Stimulated activated CD8-positive, alpha-beta memory T cell treated with anti-CD3 and anti-CD28 coated beads, Interleukin-12 subunit alpha, Interleukin-12 subunit beta, amount 100 ng/mL, for 24 hours (primary cell): ENCODE measurements at regions not wholly inside any gene's neighbourhood (a gene's known extent, or its start where the extent isn't known, plus 50 kb on each side); places are given as distances from the start of the nearest gene placed in this dataset.
"Not testable (repeated sequence)": the region's sequence is repeated elsewhere in the genome, so short reads cannot be mapped to it uniquely, and the experiment has no call there.

Experiments
- DNase-seq: peaks from one replicate; pipeline ENCODE4 v3.0.0-alpha.2; 2020; ENCODE audit errors: extremely low read depth

- DNase-seq, result no peak
Observed at GRCh38 chr7:113230691-113231090, 112.3 kb upstream of the SMIM30 start.

DNA sequence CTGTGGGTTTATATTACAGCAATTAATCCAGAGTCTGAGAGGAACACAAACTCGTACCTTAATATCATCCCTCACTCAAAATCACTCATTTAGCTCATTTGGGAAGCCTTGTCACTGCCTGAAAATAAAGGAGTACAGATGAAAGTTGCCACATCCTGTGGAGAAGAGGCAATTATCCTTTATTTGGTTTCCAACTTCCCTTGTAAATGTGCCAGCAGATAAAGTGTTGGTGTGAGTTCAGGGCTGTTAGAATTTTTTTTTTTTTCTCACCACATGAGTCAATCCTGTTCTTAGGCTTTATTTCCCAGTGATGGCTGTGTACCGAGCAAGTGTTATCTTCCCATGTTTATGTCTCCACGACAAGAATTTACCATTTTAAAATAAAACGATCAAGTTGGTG is 99.0 kb upstream of the SMIM30 start:
- DNase-seq, result no peak

GRCh38 chr7:113216038-113216437 is 97.7 kb upstream of the SMIM30 start:
- DNase-seq, result no peak

GRCh38 chr7:113209449-113210203 is 91.3 kb upstream of the SMIM30 start:
- DNase-seq, result no peak

- DNase-seq, result no peak
Observed at GRCh38 chr7:113207931-113208330, 89.6 kb upstream of the SMIM30 start.

DNA sequence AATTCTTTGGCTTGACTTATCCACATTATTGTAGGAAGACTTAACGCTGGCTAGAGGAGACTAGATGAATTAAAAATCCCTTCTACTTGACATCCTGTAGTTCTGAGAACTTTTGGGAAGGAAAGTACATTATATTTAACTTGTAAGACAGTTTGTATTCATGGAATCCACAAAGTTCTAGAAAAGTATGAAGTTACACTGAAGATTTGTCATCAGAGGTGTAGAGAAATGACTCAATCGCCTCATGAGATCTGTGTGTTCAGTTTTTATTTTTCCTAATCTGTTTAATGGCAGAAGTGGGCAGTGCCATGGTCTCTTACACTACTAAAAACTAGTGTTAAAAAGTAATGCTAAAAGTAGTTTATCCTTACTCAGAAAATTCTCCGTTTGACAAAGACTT is 89.1 kb upstream of the SMIM30 start:
- no peak for DNase-seq

- no peak for DNase-seq
Observed at GRCh38 chr7:113204415-113204814, 86.1 kb upstream of the SMIM30 start.

DNA sequence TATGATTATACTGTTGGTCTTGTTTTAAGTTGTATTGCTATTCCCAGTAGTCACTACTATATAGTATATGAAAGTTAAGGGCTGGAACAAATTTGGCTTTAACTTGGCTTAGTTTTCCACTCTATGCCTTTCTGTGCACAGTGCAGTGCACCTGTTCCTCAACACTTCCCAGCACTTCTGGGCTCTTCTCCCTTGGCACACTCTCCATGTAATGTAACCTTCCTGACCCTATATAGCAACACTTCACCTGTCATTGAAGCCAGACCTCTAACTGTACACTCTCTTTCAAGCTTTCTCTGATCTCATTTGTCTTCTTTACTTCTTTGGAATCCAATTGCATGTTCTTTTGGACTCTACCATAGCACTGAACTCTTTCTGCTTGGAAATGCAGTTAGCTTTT is 83.9 kb upstream of the SMIM30 start:
- DNase-seq, result no peak

- DNase-seq, result no peak
Observed at GRCh38 chr7:113200281-113200680, 81.9 kb upstream of the SMIM30 start.

- DNase-seq, result no peak
Observed at GRCh38 chr7:113199841-113200240, 81.5 kb upstream of the SMIM30 start.

DNA sequence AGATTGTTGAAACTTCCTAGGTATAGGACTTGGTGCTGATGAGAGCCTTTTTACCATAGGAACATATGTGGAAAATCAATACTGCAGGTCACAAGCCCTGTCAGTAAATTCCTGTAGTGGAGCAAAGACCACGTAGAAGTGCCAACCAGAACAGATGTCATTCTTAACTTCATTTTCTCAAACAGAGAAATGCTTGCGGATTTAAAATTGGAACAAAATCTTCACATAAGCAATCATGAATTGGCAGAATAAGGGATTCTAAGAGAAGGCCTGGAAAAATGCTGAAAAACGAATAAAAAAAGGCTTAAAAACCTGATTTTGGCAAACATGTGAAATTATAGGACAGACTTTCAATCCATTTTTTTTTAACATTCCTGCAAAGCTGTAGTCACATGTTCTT is 80.8 kb upstream of the SMIM30 start:
- no peak for DNase-seq

- no peak for DNase-seq
Observed at GRCh38 chr7:113198226-113198625, 79.9 kb upstream of the SMIM30 start.

DNA sequence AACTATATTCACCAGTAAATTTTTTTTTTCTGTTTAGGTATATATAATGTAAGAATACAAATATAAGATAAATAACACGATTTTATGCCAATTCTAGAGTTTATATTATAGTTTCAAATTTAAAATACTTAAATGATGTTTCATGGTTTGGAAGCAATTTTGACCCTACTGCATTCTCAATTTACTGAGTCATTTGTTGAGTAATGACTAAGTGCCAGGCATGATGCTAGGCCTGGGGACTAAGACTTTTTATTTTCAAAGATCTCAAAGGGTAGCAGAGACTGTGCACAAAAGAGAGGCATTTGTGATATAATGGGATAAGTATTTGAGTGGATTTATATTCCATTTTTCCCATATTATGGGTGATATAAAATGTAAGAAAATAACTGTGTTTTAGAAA is 78.9 kb upstream of the SMIM30 start:
- DNase-seq, result no peak

- no peak for DNase-seq
Observed at GRCh38 chr7:113188396-113188795, 70.0 kb upstream of the SMIM30 start.

GRCh38 chr7:113179313-113179712 is 61.0 kb upstream of the SMIM30 start:
- DNase-seq, result no peak

- DNase-seq, result no peak
Observed at GRCh38 chr7:113176836-113177235, 58.5 kb upstream of the SMIM30 start.

DNA sequence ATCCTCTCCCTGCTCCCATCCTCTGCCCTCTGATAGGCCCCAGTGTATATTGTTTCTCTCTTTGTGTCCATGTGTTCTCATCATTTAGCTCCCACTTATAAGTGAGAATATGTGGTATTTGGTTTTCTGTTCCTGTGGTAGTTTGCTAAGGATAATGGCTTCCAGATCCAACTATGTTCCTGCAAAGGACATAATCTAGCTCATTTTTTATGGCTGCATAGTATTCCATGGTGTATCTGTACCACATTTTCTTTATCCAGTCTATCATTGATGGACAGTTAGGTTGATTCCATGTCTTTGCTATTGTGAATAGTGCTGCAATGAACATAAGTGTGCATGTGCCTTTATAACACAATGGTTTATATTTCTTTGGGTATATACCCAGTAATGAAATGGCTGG is 57.8 kb upstream of the SMIM30 start:
- not testable (repeated sequence) for DNase-seq

DNA sequence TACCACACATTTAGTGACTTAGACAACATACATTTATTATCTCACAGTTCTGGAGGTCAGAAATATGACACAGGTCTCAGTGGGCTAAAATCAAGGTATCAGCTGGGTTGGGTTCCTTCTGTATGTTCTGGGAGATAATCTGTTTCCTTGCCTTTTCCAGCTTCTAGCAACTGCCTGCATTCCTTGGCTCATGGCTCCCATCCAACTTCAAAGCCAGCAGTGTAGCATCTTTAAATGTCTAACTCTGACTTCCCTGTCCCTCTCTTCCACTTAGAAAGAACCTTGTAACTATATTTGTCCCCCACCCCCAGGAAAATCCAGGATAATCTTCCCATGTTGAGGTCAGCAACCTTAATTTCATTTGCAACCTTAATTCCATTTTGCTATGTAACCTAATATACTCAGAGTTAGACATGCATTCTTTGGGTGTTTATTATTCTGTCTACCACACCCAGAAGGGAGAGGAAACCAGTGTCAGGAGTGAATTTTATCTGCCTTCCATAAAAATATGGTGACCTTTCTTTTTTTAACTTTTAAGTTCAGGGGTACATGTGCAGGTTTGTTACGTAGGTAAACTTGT is 57.3 kb upstream of the SMIM30 start:
- DNase-seq, result no peak

DNA sequence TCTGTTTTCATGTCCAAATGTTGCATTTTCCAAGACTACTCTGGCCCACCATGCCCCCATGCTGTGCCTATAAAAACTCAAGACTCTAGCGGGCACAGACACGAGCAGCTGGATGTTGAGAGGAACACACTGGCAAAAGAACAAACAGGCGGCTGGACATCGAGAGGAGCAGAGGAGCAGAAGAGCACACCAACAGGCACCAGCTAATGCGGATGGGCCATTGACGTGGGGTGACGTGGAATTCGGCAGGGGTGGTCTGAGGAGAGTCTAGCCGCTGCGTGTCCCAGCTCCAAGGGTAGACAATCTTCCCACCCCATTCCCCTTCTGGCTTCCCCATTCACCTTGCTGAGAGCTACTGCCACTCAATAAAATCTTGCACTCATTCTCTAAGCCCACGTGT is 54.4 kb upstream of the SMIM30 start:
- no peak for DNase-seq

DNA sequence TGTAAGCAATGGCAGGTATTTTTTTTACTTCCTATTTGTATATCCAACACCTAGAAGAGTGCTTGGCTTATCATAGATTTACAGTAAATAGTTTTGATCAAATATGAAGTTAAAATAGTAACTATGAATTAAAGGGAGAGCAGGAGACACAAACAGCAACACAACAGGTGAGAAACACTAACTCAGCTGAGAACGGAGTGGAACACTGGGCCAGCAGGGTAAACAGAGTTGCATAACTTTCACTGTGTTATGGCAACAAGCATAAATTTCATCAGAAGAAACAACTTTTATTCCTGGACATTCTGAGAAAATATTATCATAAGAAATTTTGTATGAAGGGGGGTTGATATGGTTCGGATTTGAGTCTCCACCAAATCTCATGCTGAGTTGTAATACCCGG is 52.2 kb upstream of the SMIM30 start:
- no peak for DNase-seq
